ENCODE measurements at regions not wholly inside any gene's neighbourhood (a gene's known extent, or its start where the extent isn't known, plus 50 kb on each side); places are given as distances from the start of the nearest gene placed in this dataset.

DNA sequence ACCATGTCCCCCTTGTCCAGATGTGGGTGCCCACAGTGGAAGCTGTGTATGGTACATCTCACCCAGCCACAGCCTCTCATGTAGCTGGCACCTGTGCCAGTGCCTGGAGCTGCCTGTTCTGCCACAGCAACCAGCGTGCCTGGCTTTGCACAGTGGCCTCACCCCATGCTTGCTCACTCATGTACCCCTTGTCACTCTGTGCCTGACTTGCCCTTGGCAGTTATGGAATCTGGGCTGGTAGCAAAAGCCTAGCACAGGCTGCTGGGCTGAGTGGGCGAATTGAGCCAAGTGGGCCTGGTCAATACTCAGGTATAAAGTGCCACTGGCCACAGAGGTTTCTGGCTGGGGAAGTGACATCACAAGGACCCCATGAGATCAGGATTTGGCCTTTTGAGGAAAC lies 264.2 kb downstream of the INSC start:
- no peak for DNase-seq
- peak in 1 of 2 donors; percentile 24 for ATAC-seq
- no peaks in the 10 kb centered on the region for H3K9me3 ChIP-seq
- no peak for TF ChIP-seq CTCF (IDR thresholded peaks at IDR 0.05)
- no peaks in the 10 kb centered on the region for H3K36me3 ChIP-seq
- H3K4me1 ChIP-seq: no peaks in the 10 kb centered on the region
- no peak overlapping the region for H3K27ac ChIP-seq
- intact Hi-C loops (cut with DNase I): no loop called here
- no peaks in the 10 kb centered on the region for H3K27me3 ChIP-seq (ENCODE audit: low read depth)
- no peak overlapping the region for H3K4me3 ChIP-seq

- ATAC-seq (no peak), DNase-seq (no peak)
- Histone ChIP-seq H3K27me3 (ENCODE audit: low read depth) (no peaks in the 10 kb centered on the region), H3K36me3 (no peaks in the 10 kb centered on the region), H3K4me3 (no peak overlapping the region), H3K4me1 (no peaks in the 10 kb centered on the region), H3K9me3 (no peaks in the 10 kb centered on the region), H3K27ac (no peak overlapping the region)
- intact Hi-C loops (cut with DNase I): no loop called here
- no peak for TF ChIP-seq CTCF (IDR thresholded peaks at IDR 0.05)
Measured at GRCh38 chr11:15379483-15379882, 264.8 kb downstream of the INSC start.

- H3K27ac ChIP-seq: no peak overlapping the region
- H3K4me1 ChIP-seq: no peaks in the 10 kb centered on the region
- H3K4me3 ChIP-seq: no peak overlapping the region
- ATAC-seq: no peak
- no peak for DNase-seq
- no peaks in the 10 kb centered on the region for H3K36me3 ChIP-seq
- intact Hi-C loops (cut with DNase I): no loop called here
- peaks cover 12% of the 10 kb centered on the region for H3K9me3 ChIP-seq
- no peak for TF ChIP-seq CTCF (IDR thresholded peaks at IDR 0.05)
- H3K27me3 ChIP-seq (ENCODE audit: low read depth): no peaks in the 10 kb centered on the region
Measured at GRCh38 chr11:15390857-15391256, 276.1 kb downstream of the INSC start.

GRCh38 chr11:15396778-15397177 lies 282.1 kb downstream of the INSC start:
- ATAC-seq (no peak), DNase-seq (no peak)
- Histone ChIP-seq H3K4me1 (no peaks in the 10 kb centered on the region), H3K9me3 (peaks cover 13% of the 10 kb centered on the region), H3K36me3 (no peaks in the 10 kb centered on the region), H3K27me3 (ENCODE audit: low read depth) (no peaks in the 10 kb centered on the region), H3K4me3 (no peak overlapping the region), H3K27ac (no peak overlapping the region)
- intact Hi-C loops (cut with DNase I): no loop called here
- no peak for TF ChIP-seq CTCF (IDR thresholded peaks at IDR 0.05)

- no peak overlapping the region for H3K27ac ChIP-seq
- DNase-seq (no peak), ATAC-seq (no peak)
- intact Hi-C loops (cut with DNase I): no loop called here
- peaks cover 4% of the 10 kb centered on the region for H3K9me3 ChIP-seq
- H3K27me3 ChIP-seq (ENCODE audit: low read depth): no peaks in the 10 kb centered on the region
- no peaks in the 10 kb centered on the region for H3K4me1 ChIP-seq
- H3K4me3 ChIP-seq: no peak overlapping the region
- H3K36me3 ChIP-seq: no peaks in the 10 kb centered on the region
- TF ChIP-seq CTCF (IDR thresholded peaks at IDR 0.05): no peak
Measured at GRCh38 chr11:15406851-15407351, 292.2 kb downstream of the INSC start.

DNA sequence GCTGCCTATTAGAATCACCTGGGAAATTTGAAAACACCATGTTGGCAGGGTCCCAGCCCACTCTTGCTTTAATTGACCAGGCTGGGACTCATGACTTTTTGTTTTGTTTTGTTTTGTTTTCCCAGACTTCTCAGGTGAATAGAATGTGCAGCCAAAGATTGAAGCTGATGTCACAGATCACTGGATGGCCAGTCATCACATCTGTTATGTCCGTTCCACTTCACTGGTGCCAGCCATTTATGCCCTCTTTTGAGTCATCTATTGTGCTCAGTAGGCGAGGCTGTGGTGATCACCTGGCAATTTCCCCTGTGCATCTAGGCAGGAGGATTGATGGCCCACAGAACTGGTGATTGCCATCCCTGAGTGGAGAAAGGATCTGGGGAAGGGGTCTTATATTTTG lies 297.3 kb downstream of the INSC start:
- intact Hi-C loops (cut with DNase I): no loop called here
- H3K27ac ChIP-seq: no peak overlapping the region
- no peaks in the 10 kb centered on the region for H3K36me3 ChIP-seq
- ATAC-seq (no peak), DNase-seq (no peak)
- no peak for TF ChIP-seq CTCF (IDR thresholded peaks at IDR 0.05)
- H3K27me3 ChIP-seq (ENCODE audit: low read depth): no peaks in the 10 kb centered on the region
- no peaks in the 10 kb centered on the region for H3K9me3 ChIP-seq
- H3K4me1 ChIP-seq: no peaks in the 10 kb centered on the region
- no peak overlapping the region for H3K4me3 ChIP-seq

All from lower lobe of right lung (tissue), 2 donors.